ENCODE measurements at regions not wholly inside any gene's neighbourhood (a gene's known extent, or its start where the extent isn't known, plus 50 kb on each side); places are given as distances from the start of the nearest gene placed in this dataset.
A peak's percentile ranks its signal among the peaks of the same experiment; 100 is the strongest.
"Not testable (repeated sequence)": the region's sequence is repeated elsewhere in the genome, so short reads cannot be mapped to it uniquely, and the experiment has no call there.

- H3K4me3 ChIP-seq (ENCODE audit: low read depth, low read length), result no peak overlapping the region
- no peak for DNase-seq (ENCODE audit: low read depth)
- no peak for TF ChIP-seq CTCF (conservative IDR thresholded peaks at IDR 0.05; ENCODE audit: low read depth, low read length)
Observed at GRCh38 chr5:33088176-33088575, 352.6 kb upstream of the TARS1 start.

- no peak for TF ChIP-seq CTCF (conservative IDR thresholded peaks at IDR 0.05; ENCODE audit: low read depth, low read length)
- DNase-seq (ENCODE audit: low read depth), result peak; percentile 78
- no peak overlapping the region for H3K4me3 ChIP-seq (ENCODE audit: low read depth, low read length)
Observed at GRCh38 chr5:33091571-33092363, 349.0 kb upstream of the TARS1 start.

- no peak for TF ChIP-seq CTCF (conservative IDR thresholded peaks at IDR 0.05; ENCODE audit: low read depth, low read length)
Observed at GRCh38 chr5:33092719-33093118, 348.0 kb upstream of the TARS1 start.

GRCh38 chr5:33102551-33102950, 338.2 kb upstream of the TARS1 start:
- no peak for TF ChIP-seq CTCF (conservative IDR thresholded peaks at IDR 0.05; ENCODE audit: low read depth, low read length)
- DNase-seq (ENCODE audit: low read depth), result peak; percentile 52
- H3K4me3 ChIP-seq (ENCODE audit: low read depth, low read length), result no peak overlapping the region

More at GRCh38 chr5:33092719-33093118, 348.0 kb upstream of the TARS1 start:
- DNase-seq (ENCODE audit: low read depth), result no peak
- H3K4me3 ChIP-seq (ENCODE audit: low read depth, low read length), result no peak overlapping the region

- DNase-seq (ENCODE audit: low read depth), result peak; percentile 64
- no peak overlapping the region for H3K4me3 ChIP-seq (ENCODE audit: low read depth, low read length)
- no peak for TF ChIP-seq CTCF (conservative IDR thresholded peaks at IDR 0.05; ENCODE audit: low read depth, low read length)
Observed at GRCh38 chr5:33105521-33105941, 335.2 kb upstream of the TARS1 start.

GRCh38 chr5:33110496-33110895, 330.3 kb upstream of the TARS1 start:
- not testable (repeated sequence) for H3K4me3 ChIP-seq (ENCODE audit: low read depth, low read length); DNase-seq (ENCODE audit: low read depth)

- no peak for TF ChIP-seq CTCF (conservative IDR thresholded peaks at IDR 0.05; ENCODE audit: low read depth, low read length)
- no peak overlapping the region for H3K4me3 ChIP-seq (ENCODE audit: low read depth, low read length)
Observed at GRCh38 chr5:33114361-33114760, 326.4 kb upstream of the TARS1 start.

More at GRCh38 chr5:33114361-33114760, 326.4 kb upstream of the TARS1 start:
- no peak for DNase-seq (ENCODE audit: low read depth)

All from choroid plexus epithelial cell (primary cell).